ENCODE measurements at regions not wholly inside any gene's neighbourhood (a gene's known extent, or its start where the extent isn't known, plus 50 kb on each side); places are given as distances from the start of the nearest gene placed in this dataset.

- no peak for TF ChIP-seq CTCF (IDR thresholded peaks at IDR 0.05)
- no peaks in the 10 kb centered on the region for H3K36me3 Mint-ChIP-seq (ENCODE audit: low read depth)
- no peak overlapping the region for H3K4me3 Mint-ChIP-seq
- no peak for DNase-seq
- H3K4me1 Mint-ChIP-seq (ENCODE audit: low read depth), result no peaks in the 10 kb centered on the region
- peaks cover 4% of the 10 kb centered on the region; the same call in 1 of the 2 replicates for H3K27me3 Mint-ChIP-seq (ENCODE audit: insufficient read depth)
- H3K9me3 Mint-ChIP-seq, result peaks cover 11% of the 10 kb centered on the region; the same call in 1 of the 2 replicates
- no peak overlapping the region for H3K27ac Mint-ChIP-seq
Measured at GRCh38 chr19:30082168-30082567, 140.1 kb downstream of the URI1 start.

GRCh38 chr19:30082611-30083010 lies 140.6 kb downstream of the URI1 start:
- Mint-ChIP-seq H3K27ac (no peak overlapping the region), H3K4me1 (ENCODE audit: low read depth) (no peaks in the 10 kb centered on the region), H3K4me3 (no peak overlapping the region), H3K27me3 (ENCODE audit: insufficient read depth) (peaks cover 8% of the 10 kb centered on the region), H3K36me3 (ENCODE audit: low read depth) (no peaks in the 10 kb centered on the region), H3K9me3 (peaks cover 11% of the 10 kb centered on the region; the same call in 1 of the 2 replicates)
- no peak for DNase-seq
- no peak for TF ChIP-seq CTCF (IDR thresholded peaks at IDR 0.05)

GRCh38 chr19:30083125-30083681 lies 141.2 kb downstream of the URI1 start:
- Mint-ChIP-seq H3K27me3 (ENCODE audit: insufficient read depth) (peaks cover 9% of the 10 kb centered on the region), H3K36me3 (ENCODE audit: low read depth) (no peaks in the 10 kb centered on the region), H3K4me3 (no peak overlapping the region), H3K4me1 (ENCODE audit: low read depth) (no peaks in the 10 kb centered on the region), H3K9me3 (peaks cover 11% of the 10 kb centered on the region; the same call in 1 of the 2 replicates), H3K27ac (no peak overlapping the region)
- DNase-seq, result no peak
- no peak for TF ChIP-seq CTCF (IDR thresholded peaks at IDR 0.05)

GRCh38 chr19:30083701-30084156 lies 141.7 kb downstream of the URI1 start:
- no peaks in the 10 kb centered on the region for H3K36me3 Mint-ChIP-seq (ENCODE audit: low read depth)
- H3K27me3 Mint-ChIP-seq (ENCODE audit: insufficient read depth), result peaks cover 9% of the 10 kb centered on the region
- DNase-seq, result no peak
- TF ChIP-seq CTCF (IDR thresholded peaks at IDR 0.05), result no peak
- H3K27ac Mint-ChIP-seq, result no peak overlapping the region
- no peak overlapping the region for H3K4me3 Mint-ChIP-seq
- peaks cover 11% of the 10 kb centered on the region; the same call in 1 of the 2 replicates for H3K9me3 Mint-ChIP-seq
- H3K4me1 Mint-ChIP-seq (ENCODE audit: low read depth), result no peaks in the 10 kb centered on the region

- no peak for TF ChIP-seq CTCF (IDR thresholded peaks at IDR 0.05)
- Mint-ChIP-seq H3K9me3 (peaks cover 11% of the 10 kb centered on the region; the same call in 1 of the 2 replicates), H3K36me3 (ENCODE audit: low read depth) (no peaks in the 10 kb centered on the region), H3K4me3 (no peak overlapping the region), H3K4me1 (ENCODE audit: low read depth) (no peaks in the 10 kb centered on the region), H3K27me3 (ENCODE audit: insufficient read depth) (peaks cover 9% of the 10 kb centered on the region), H3K27ac (no peak overlapping the region)
- no peak for DNase-seq
Measured at GRCh38 chr19:30084390-30084819, 142.4 kb downstream of the URI1 start.
